Body of pancreas (tissue), 4 donors: ENCODE measurements at regions not wholly inside any gene's neighbourhood (a gene's known extent, or its start where the extent isn't known, plus 50 kb on each side); places are given as distances from the start of the nearest gene placed in this dataset.

Source experiments
- ATAC-seq: fragments of 150-250 bp; one replicate; pipeline ENCODE4 v1.9.1; 2016
- DNase-seq, 4 donors: peaks; one replicate each; pipeline ENCODE4 v3.0.0-alpha.2; 2019
- H3K27ac ChIP-seq, 4 donors: fragments of 200-600 bp; sonication (generic); 1 replicate in 3 of 4; 2 replicates in 1 of 4; pipeline versions ENCODE4 v1.5.1 to v1.6.1; 2016 to 2019; ENCODE audit warnings: mild to moderate bottlenecking in 1 of 4, mixed read lengths in 1 of 4, moderate library complexity in 1 of 4
- H3K27me3 ChIP-seq, 2 donors: fragments of 200-600 bp; sonication (generic); one replicate each; pipeline ENCODE4 v1.6.0; 2016; ENCODE audit warnings: mild to moderate bottlenecking in 1 of 2
- H3K36me3 ChIP-seq, 2 donors: fragments of 200-600 bp; sonication (generic); replicated peaks in 1 of 2; 2 replicates each; pipeline ENCODE4 v1.5.1; 2016; ENCODE audit warnings: low read depth in 2 of 2; ENCODE audit not compliant: insufficient read depth in 1 of 2
- H3K4me1 ChIP-seq: fragments of 200-600 bp; sonication (generic); one replicate; pipeline ENCODE4 v1.6.0; 2016
- H3K4me3 ChIP-seq, 2 donors: fragments of 200-600 bp; sonication (generic); 1 replicate in 1 of 2; 2 replicates in 1 of 2; pipeline ENCODE4 v1.5.1; 2016 to 2019
- H3K9me3 ChIP-seq, 3 donors: fragments of 200-600 bp; sonication (generic); 1 replicate in 2 of 3; 2 replicates in 1 of 3; pipeline ENCODE4 v1.5.1; 2016
- POLR2A ChIP-seq, 3 donors: fragments of 450-650 bp; IDR thresholded peaks; one replicate each; pipeline ENCODE4 v1.6.1; 2016; ENCODE audit warnings: antibody characterized with exemption in 3 of 3, mild to moderate bottlenecking in 2 of 3
- WGBS, 2 donors: methylation state at CpG; one replicate each; pipeline ENCODE4 v1.1.5; 2017; 5-methylcytosine and 5-hydroxymethylcytosine counted together
- intact Hi-C: fragments of 100-400 bp; cut with DNase I; formaldehyde crosslinking; loops from one replicate; pipeline ENCODE4 v1.15.1; 2023
- TF ChIP-seq, protein P1 (sequence below), 7 experiments: fragments of 450-650 bp in 4 of 7; fragments of 200-600 bp in 3 of 7; sonication (generic) in 3 of 7; IDR thresholded peaks; one replicate each; pipeline ENCODE4 v1.5.1; 2016 to 2019; ENCODE audit warnings: antibody characterized with exemption in 7 of 7

DNA sequence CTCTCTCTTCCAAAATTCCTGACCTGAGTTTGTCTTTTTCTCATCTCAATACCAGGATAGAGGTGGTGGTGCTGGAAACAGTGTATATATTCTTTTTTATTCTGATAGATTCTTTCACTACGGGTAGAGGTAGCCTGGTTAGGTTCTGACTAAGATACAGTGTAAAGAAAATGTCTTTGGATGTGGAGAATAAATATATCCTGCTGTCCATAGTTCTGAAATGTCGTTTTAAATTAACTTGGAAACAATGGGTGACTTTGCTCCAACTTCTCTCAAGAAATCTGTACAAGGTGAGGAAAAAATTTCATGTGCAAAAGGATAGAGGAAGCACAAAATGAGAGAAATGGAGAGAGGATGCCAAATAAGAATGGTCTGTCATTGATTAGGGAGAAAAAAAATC is 546.1 kb downstream of the GBA3 start:
- H3K27ac ChIP-seq, result peak overlapping the region in 1 of 4 donors; percentile 30
- intact Hi-C loops, result no loop called here
- no peak for DNase-seq
- 78 to 84% methylated on average over 2 of the region's 2 CpGs for WGBS, 2 donors
- TF ChIP-seq, protein P1, sequence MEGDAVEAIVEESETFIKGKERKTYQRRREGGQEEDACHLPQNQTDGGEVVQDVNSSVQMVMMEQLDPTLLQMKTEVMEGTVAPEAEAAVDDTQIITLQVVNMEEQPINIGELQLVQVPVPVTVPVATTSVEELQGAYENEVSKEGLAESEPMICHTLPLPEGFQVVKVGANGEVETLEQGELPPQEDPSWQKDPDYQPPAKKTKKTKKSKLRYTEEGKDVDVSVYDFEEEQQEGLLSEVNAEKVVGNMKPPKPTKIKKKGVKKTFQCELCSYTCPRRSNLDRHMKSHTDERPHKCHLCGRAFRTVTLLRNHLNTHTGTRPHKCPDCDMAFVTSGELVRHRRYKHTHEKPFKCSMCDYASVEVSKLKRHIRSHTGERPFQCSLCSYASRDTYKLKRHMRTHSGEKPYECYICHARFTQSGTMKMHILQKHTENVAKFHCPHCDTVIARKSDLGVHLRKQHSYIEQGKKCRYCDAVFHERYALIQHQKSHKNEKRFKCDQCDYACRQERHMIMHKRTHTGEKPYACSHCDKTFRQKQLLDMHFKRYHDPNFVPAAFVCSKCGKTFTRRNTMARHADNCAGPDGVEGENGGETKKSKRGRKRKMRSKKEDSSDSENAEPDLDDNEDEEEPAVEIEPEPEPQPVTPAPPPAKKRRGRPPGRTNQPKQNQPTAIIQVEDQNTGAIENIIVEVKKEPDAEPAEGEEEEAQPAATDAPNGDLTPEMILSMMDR (IDR thresholded peaks at IDR 0.05), result no peak
- no peak for TF ChIP-seq POLR2A (IDR thresholded peaks at IDR 0.05)
- no peak for ATAC-seq
- H3K4me3 ChIP-seq, result no peak overlapping the region
- H3K4me1 ChIP-seq, result peaks cover 32% of the 10 kb centered on the region
- H3K9me3 ChIP-seq, result no peaks in the 10 kb centered on the region
- H3K36me3 ChIP-seq, result no peaks in the 10 kb centered on the region
- H3K27me3 ChIP-seq, result no peaks in the 10 kb centered on the region

DNA sequence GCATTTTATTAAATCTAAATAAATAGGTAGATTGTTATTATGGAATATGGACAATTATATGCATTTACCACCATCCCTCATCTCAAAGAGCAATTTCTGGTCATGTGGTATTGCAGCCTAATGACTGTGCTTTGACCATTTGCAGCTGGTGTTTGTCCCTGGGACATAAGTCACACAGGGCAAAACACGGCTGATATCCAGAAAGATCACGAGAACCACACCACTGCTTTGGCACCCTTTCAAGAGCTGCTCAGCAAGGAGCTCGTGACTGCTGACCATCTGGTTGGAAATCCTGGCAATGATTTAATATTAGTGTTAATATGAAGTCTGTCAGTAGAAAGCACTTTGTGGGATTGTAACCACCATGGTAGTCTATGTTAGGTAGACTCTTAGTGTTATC is 545.0 kb downstream of the GBA3 start:
- TF ChIP-seq, protein P1 (IDR thresholded peaks at IDR 0.05), result no peak
- no peak for TF ChIP-seq POLR2A (IDR thresholded peaks at IDR 0.05)
- DNase-seq (peak; percentile 78 to 95 (median 90)), ATAC-seq (peak; percentile 98)
- Histone ChIP-seq H3K27me3 (no peaks in the 10 kb centered on the region), H3K27ac (peak overlapping the region; percentile 23 to 50 (median 29)), H3K9me3 (no peaks in the 10 kb centered on the region), H3K36me3 (no peaks in the 10 kb centered on the region), H3K4me1 (peaks cover 32% of the 10 kb centered on the region), H3K4me3 (no peak overlapping the region)
- intact Hi-C loops, result no loop called here
- WGBS, 2 donors, result 0 to 10% methylated on average over 3 of the region's 3 CpGs

DNA sequence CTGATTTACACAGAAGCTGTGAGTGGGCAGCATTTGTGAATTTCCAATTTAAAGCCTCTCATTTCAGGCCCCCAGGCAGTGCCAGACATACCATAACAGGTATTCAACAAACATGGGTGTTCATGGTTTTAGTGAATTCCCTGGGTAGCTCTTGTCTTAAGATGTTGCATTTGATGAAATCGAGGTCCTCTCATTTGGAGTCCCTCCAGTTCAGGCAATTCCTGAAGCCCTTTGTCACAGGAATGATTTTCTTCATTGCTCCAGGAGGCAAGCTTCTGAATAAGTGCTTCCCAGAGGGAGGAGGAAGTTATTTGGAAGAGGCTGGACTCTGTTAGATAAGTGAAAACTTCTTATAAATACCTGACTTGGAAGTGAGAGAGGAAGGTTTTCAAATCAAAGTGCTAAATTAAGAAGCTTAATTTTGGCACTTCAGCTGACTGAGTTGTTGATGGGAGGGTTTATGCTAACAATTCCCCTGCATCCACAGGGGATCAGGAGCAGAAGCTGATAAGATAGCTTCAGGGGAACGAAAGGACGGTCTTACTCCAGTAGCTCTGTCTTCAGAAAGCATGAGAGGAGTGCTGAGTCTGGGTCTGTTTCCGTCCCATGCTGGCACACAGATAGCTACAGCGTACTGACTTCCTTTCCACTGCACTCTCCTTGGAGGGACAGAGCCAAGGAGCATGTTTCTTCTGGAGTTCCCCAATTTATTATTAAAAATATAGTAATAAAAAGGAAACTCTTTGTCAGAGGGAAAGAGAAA is 543.1 kb downstream of the GBA3 start:
- intact Hi-C loops, result no loop called here
- Histone ChIP-seq H3K27me3 (no peaks in the 10 kb centered on the region), H3K4me1 (peaks cover 32% of the 10 kb centered on the region), H3K36me3 (no peaks in the 10 kb centered on the region), H3K27ac (peak overlapping the region in 1 of 4 donors; percentile 37), H3K9me3 (no peaks in the 10 kb centered on the region), H3K4me3 (no peak overlapping the region)
- WGBS, 2 donors, result 33 to 36% methylated on average over 5 of the region's 5 CpGs
- peak; percentile 9 to 34 (median 19) for DNase-seq
- no peak for ATAC-seq
- TF ChIP-seq POLR2A (IDR thresholded peaks at IDR 0.05), result no peak
- TF ChIP-seq, protein P1 (IDR thresholded peaks at IDR 0.05), result no peak

DNA sequence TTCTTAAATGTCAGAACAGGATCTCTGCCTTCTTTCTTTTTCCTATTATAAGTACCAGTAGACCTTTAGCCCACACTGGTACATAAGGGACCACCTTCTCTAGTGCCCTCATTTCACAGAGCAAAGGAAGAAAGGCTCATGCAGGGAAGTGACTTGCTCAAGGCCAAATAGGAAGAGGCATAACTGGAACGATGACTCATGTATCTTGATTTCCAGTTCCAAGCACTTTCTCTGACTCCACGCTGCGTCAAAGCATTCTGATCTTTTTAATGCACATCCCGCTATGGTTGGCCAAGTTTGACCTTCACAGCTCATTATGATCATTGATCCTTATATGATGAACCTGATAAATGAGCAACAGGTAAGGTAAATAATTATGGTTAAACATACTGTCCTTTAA is 542.0 kb downstream of the GBA3 start:
- no peak for TF ChIP-seq POLR2A (IDR thresholded peaks at IDR 0.05)
- TF ChIP-seq, protein P1 (IDR thresholded peaks at IDR 0.05), result no peak
- no peak overlapping the region for H3K4me3 ChIP-seq
- H3K27ac ChIP-seq, result no peak overlapping the region
- peaks cover 32% of the 10 kb centered on the region for H3K4me1 ChIP-seq
- no peaks in the 10 kb centered on the region for H3K36me3 ChIP-seq
- DNase-seq (no peak), ATAC-seq (no peak)
- intact Hi-C loops, result no loop called here
- H3K27me3 ChIP-seq, result no peaks in the 10 kb centered on the region
- no peaks in the 10 kb centered on the region for H3K9me3 ChIP-seq
- 84 to 89% methylated on average over 4 of the region's 4 CpGs for WGBS, 2 donors

DNA sequence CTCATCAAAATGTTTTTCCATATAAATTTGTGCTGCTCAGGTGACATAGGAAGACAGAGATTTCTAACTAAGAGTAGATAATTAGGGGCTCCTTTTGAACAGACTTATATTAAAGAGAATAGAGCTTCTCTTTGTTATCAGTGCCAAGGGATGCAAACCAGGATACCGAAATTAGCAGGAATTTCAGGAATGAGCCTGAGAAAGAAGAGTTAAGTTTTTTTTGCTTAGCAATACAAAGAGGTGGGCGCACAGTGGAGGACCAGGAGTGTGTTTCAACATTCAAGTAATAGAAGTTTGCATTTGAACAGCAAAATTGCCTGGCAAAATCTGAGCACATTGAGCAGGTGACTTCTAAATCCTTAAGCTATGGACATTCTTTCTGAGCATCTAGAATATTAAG is 541.3 kb downstream of the GBA3 start:
- H3K36me3 ChIP-seq, result no peaks in the 10 kb centered on the region
- 77 to 87% methylated on average over 2 of the region's 2 CpGs for WGBS, 2 donors
- no peaks in the 10 kb centered on the region for H3K27me3 ChIP-seq
- no peak for ATAC-seq
- intact Hi-C loops, result no loop called here
- no peak for DNase-seq
- H3K9me3 ChIP-seq, result no peaks in the 10 kb centered on the region
- H3K4me1 ChIP-seq, result peaks cover 32% of the 10 kb centered on the region
- H3K27ac ChIP-seq, result no peak overlapping the region
- H3K4me3 ChIP-seq, result no peak overlapping the region
- TF ChIP-seq, protein P1 (IDR thresholded peaks at IDR 0.05), result no peak
- TF ChIP-seq POLR2A (IDR thresholded peaks at IDR 0.05), result no peak
